HCT116 (cell line): ENCODE measurements at regions not wholly inside any gene's neighbourhood (a gene's known extent, or its start where the extent isn't known, plus 50 kb on each side); places are given as distances from the start of the nearest gene placed in this dataset.

Experiments
- ATAC-seq: fragments of 200-7000 bp; cut with Tn5 transposase; 2 replicates; pipeline ENCODE4 v1.9.1; 2020; ENCODE audit warnings: mild to moderate bottlenecking, moderate library complexity
- BruUV-seq: library from RNA; stranded (reverse); fragments of 400-500 nt; replicated peaks from 2 replicates; lab custom pipeline; 2021; lab: Mats Ljungman, UMichigan
- CTCF ChIA-PET: fragments of 300-600 bp; sonication (Branson Sonifier 250); formaldehyde crosslinking; loops from one replicate; lab custom pipeline; 2021; ENCODE audit warnings: antibody characterized with exemption; lab: Charles Lee
- POLR2A ChIA-PET: fragments of 300-600, 350-600 bp; sonication (Branson Sonifier 250); formaldehyde crosslinking; loops from one replicate; lab custom pipeline; 2021; ENCODE audit warnings: antibody characterized with exemption; lab: Charles Lee
- RAD21 ChIA-PET, 2 experiments: fragments of 300-600 bp; sonication (Branson Sonifier 250); formaldehyde crosslinking; loops; one replicate each; lab custom pipeline; 2023; ENCODE audit warnings: low total read pairs in 2 of 2; ENCODE audit not compliant: uncharacterized antibody in 2 of 2, unreplicated experiment in 2 of 2, low non-redundant PET in 1 of 2; lab: Charles Lee
- DNase-seq: peaks from one replicate; pipeline ENCODE4 v3.0.0-alpha.2; 2010; ENCODE audit warnings: low read depth, low spot score
- H2AFZ ChIP-seq: fragments of 200-600 bp; shearing (Covaris generic), sonication (generic); 2 replicates; pipeline ENCODE4 v1.6.1; 2017; ENCODE audit warnings: low read depth, mixed run types, mixed read lengths, antibody characterized with exemption, low read length; ENCODE audit not compliant: poor library complexity, severe bottlenecking
- H3K27ac ChIP-seq: 2 replicates; pipeline ENCODE4 v1.5.1; 2012; ENCODE audit warnings: low read depth, low read length
- H3K27me3 ChIP-seq: fragments of 200-600 bp; sonication (generic); 2 replicates; pipeline ENCODE4 v1.6.1; 2016; ENCODE audit warnings: mixed run types, low read length, mixed read lengths; ENCODE audit not compliant: insufficient read depth
- H3K36me3 ChIP-seq, 2 experiments: fragments of 200-500 bp in 1 of 2; fragments of 200-600 bp in 1 of 2; sonication (Bioruptor generic) in 1 of 2; sonication (generic) in 1 of 2; 2 replicates each; pipeline versions ENCODE4 v1.5.1 to v1.6.1; 2014 to 2016; ENCODE audit warnings: low read length in 2 of 2, inconsistent platforms in 1 of 2, mixed read lengths in 1 of 2, mixed run types in 1 of 2; ENCODE audit not compliant: insufficient read depth in 2 of 2, control insufficient read depth in 1 of 2
- H3K4me1 ChIP-seq, 2 experiments: fragments of 200-600 bp in 1 of 2; sonication (generic) in 1 of 2; 2 replicates each; pipeline versions ENCODE4 v1.5.1 to v1.6.1; 2012 to 2017; ENCODE audit warnings: low read length in 2 of 2, inconsistent platforms in 1 of 2, mild to moderate bottlenecking in 1 of 2, mixed read lengths in 1 of 2, mixed run types in 1 of 2, moderate library complexity in 1 of 2; ENCODE audit not compliant: insufficient read depth in 2 of 2, control insufficient read depth in 1 of 2
- H3K4me2 ChIP-seq: fragments of 200-600 bp; sonication (generic); 2 replicates; pipeline ENCODE4 v1.6.1; 2017; ENCODE audit warnings: mixed run types, low read length, mixed read lengths
- H3K4me3 ChIP-seq, 2 experiments: fragments of 200-600 bp in 1 of 2; sonication (generic) in 1 of 2; replicated peaks in 1 of 2; 2 replicates each; pipeline ENCODE4 v1.5.1; 2011 to 2016; ENCODE audit warnings: low read length in 2 of 2, control low read depth in 1 of 2, low read depth in 1 of 2, mild to moderate bottlenecking in 1 of 2, mixed read lengths in 1 of 2, mixed run types in 1 of 2
- H3K79me2 ChIP-seq: fragments of 200-600 bp; sonication (generic); 2 replicates; pipeline ENCODE4 v1.6.1; 2017; ENCODE audit warnings: mild to moderate bottlenecking, mixed run types, low read length, moderate library complexity, mixed read lengths; ENCODE audit not compliant: insufficient read depth
- H3K9ac ChIP-seq: fragments of 200-600 bp; sonication (generic); 2 replicates; pipeline ENCODE4 v1.6.1; 2016; ENCODE audit warnings: low read length, mixed read lengths
- H3K9me2 ChIP-seq: fragments of 200-600 bp; sonication (generic), shearing (Covaris generic); 2 replicates; pipeline ENCODE4 v1.6.1; 2017; ENCODE audit warnings: mixed run types, mild to moderate bottlenecking, moderate library complexity; ENCODE audit not compliant: insufficient read depth
- H3K9me3 ChIP-seq, 2 experiments: fragments of 200-500 bp in 1 of 2; fragments of 200-600 bp in 1 of 2; sonication (Bioruptor generic) in 1 of 2; sonication (generic) in 1 of 2; 2 replicates each; pipeline ENCODE4 v1.6.1; 2014 to 2017; ENCODE audit warnings: low read length in 2 of 2, mixed read lengths in 2 of 2, inconsistent platforms in 1 of 2, low read depth in 1 of 2, mild to moderate bottlenecking in 1 of 2, mixed run types in 1 of 2, moderate library complexity in 1 of 2; ENCODE audit not compliant: control insufficient read depth in 1 of 2, insufficient read depth in 1 of 2
- H4K20me1 ChIP-seq: fragments of 200-600 bp; sonication (generic), shearing (Covaris generic); 2 replicates; pipeline ENCODE4 v1.6.1; 2017; ENCODE audit warnings: mixed run types, mild to moderate bottlenecking, moderate library complexity; ENCODE audit not compliant: insufficient read depth
- ATF3 ChIP-seq: IDR thresholded peaks from 2 replicates; pipeline ENCODE4 v1.6.1; 2012
- CBX3 ChIP-seq: IDR thresholded peaks from 2 replicates; pipeline ENCODE4 v1.6.1; 2012; ENCODE audit warnings: low read depth
- CEBPB ChIP-seq: IDR thresholded peaks from 2 replicates; pipeline ENCODE4 v1.6.1; 2012; ENCODE audit warnings: low read depth
- EGR1 ChIP-seq: IDR thresholded peaks from 2 replicates; pipeline ENCODE4 v1.6.1; 2012; ENCODE audit warnings: low read depth
- ELF1 ChIP-seq: IDR thresholded peaks from 2 replicates; pipeline ENCODE4 v1.6.1; 2012; ENCODE audit warnings: low read depth, borderline replicate concordance
- JUND ChIP-seq: IDR thresholded peaks from 2 replicates; pipeline ENCODE4 v1.6.1; 2012
- POLR2A ChIP-seq: IDR thresholded peaks from 2 replicates; pipeline ENCODE4 v1.7.0; 2011; ENCODE audit warnings: borderline replicate concordance; ENCODE audit not compliant: insufficient read depth, insufficient read length; ENCODE audit errors: extremely low read depth
- POLR2AphosphoS5 ChIP-seq: IDR thresholded peaks from 2 replicates; pipeline ENCODE4 v1.6.1; 2011; ENCODE audit warnings: mild to moderate bottlenecking, low read depth, low read length, moderate library complexity
- SIN3A ChIP-seq: IDR thresholded peaks from 2 replicates; pipeline ENCODE4 v1.6.1; 2012; ENCODE audit warnings: low read depth
- SP1 ChIP-seq: IDR thresholded peaks from 2 replicates; pipeline ENCODE4 v1.6.1; 2012; ENCODE audit warnings: low read depth
- TCF7L2 ChIP-seq: IDR thresholded peaks from 2 replicates; pipeline ENCODE4 v1.7.0; 2011; ENCODE audit warnings: borderline replicate concordance, inconsistent platforms; ENCODE audit not compliant: insufficient read depth, insufficient read length; ENCODE audit errors: extremely low read depth
- YY1 ChIP-seq: IDR thresholded peaks from 2 replicates; pipeline ENCODE4 v1.6.1; 2011; ENCODE audit warnings: low read length, low read depth, moderate library complexity, mild to moderate bottlenecking; ENCODE audit not compliant: insufficient replicate concordance; ENCODE audit errors: extremely low read depth
- ZFX ChIP-seq: fragments of 450-650 bp; IDR thresholded peaks from 2 replicates; pipeline ENCODE4 v1.6.1; 2017
- ZNF274 ChIP-seq: fragments of 200-500 bp; sonication (Bioruptor generic); IDR thresholded peaks from 2 replicates; pipeline ENCODE4 v1.6.1; 2014; ENCODE audit warnings: mild to moderate bottlenecking, low read depth, low read length, inconsistent platforms
- intact Hi-C: fragments of 100-400 bp; cut with micrococcal nuclease; formaldehyde crosslinking; loops from 2 replicates; pipeline ENCODE4 v1.10.0; 2022
- TF ChIP-seq, protein P1 (sequence below): IDR thresholded peaks from 2 replicates; pipeline ENCODE4 v1.6.1; 2011; ENCODE audit warnings: mild to moderate bottlenecking, low read length, moderate library complexity; ENCODE audit not compliant: insufficient replicate concordance; ENCODE audit errors: extremely low read depth
- TF ChIP-seq, protein P2 (sequence below): IDR thresholded peaks from 2 replicates; pipeline ENCODE4 v1.6.1; 2012; ENCODE audit warnings: low read depth

DNA sequence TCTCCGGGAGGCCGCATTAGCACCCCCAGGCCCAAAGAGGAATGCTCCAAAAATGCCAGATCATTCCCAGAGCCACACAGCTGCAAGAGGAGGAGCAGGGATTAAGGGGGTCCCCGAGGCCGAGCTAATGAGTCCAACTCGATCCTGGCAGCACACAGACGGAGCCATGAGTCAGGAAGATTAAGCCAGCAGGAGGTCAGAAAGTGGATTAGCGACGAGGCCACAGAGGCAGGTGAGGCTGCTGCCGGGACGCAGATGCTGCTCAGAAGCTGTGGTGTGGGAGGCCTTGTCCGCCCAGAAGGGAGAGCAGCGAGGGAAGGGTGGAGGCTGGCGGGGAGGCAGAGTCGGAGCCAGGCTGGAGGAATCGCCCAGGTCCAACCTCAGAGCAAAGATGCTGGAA lies 120.5 kb downstream of the SHANK2 start:
- no peak for DNase-seq
- H3K4me3 ChIP-seq = no peak overlapping the region
- H3K27ac ChIP-seq = no peak overlapping the region
- H3K79me2 ChIP-seq = no peaks in the 10 kb centered on the region
- H3K36me3 ChIP-seq = no peaks in the 10 kb centered on the region
- TF ChIP-seq POLR2A (no peak), YY1 (no peak), CBX3 (no peak), CEBPB (no peak), ZNF274 (no peak), ELF1 (no peak), SIN3A (no peak), EGR1 (no peak), JUND (no peak)
- TF ChIP-seq, protein P1, sequence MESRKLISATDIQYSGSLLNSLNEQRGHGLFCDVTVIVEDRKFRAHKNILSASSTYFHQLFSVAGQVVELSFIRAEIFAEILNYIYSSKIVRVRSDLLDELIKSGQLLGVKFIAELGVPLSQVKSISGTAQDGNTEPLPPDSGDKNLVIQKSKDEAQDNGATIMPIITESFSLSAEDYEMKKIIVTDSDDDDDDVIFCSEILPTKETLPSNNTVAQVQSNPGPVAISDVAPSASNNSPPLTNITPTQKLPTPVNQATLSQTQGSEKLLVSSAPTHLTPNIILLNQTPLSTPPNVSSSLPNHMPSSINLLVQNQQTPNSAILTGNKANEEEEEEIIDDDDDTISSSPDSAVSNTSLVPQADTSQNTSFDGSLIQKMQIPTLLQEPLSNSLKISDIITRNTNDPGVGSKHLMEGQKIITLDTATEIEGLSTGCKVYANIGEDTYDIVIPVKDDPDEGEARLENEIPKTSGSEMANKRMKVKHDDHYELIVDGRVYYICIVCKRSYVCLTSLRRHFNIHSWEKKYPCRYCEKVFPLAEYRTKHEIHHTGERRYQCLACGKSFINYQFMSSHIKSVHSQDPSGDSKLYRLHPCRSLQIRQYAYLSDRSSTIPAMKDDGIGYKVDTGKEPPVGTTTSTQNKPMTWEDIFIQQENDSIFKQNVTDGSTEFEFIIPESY = no peak
- no peaks in the 10 kb centered on the region for H3K4me1 ChIP-seq
- ChIA-PET RAD21 (no interaction called here), CTCF (no interaction called here), POLR2A (no interaction called here)
- H3K27me3 ChIP-seq = no peaks in the 10 kb centered on the region
- H3K9ac ChIP-seq = no peak overlapping the region
- H3K4me2 ChIP-seq = no peak overlapping the region
- H4K20me1 ChIP-seq = no peaks in the 10 kb centered on the region
- intact Hi-C loops = no loop called here
- no peak overlapping the region for H2AFZ ChIP-seq
- no peaks in the 10 kb centered on the region for H3K9me2 ChIP-seq
- H3K9me3 ChIP-seq = no peaks in the 10 kb centered on the region
- ATAC-seq = no peak
- no TSS peak for BruUV-seq

- no peaks in the 10 kb centered on the region for H3K9me2 ChIP-seq
- no peaks in the 10 kb centered on the region for H4K20me1 ChIP-seq
- H3K4me3 ChIP-seq = no peak overlapping the region
- H3K27ac ChIP-seq = no peak overlapping the region
- ChIA-PET POLR2A (no interaction called here), CTCF (no interaction called here), RAD21 (no interaction called here)
- no peak overlapping the region for H3K4me2 ChIP-seq
- H3K9ac ChIP-seq = no peak overlapping the region
- no peak overlapping the region for H2AFZ ChIP-seq
- intact Hi-C loops = no loop called here
- DNase-seq = no peak
- ATAC-seq = no peak
- no peaks in the 10 kb centered on the region for H3K79me2 ChIP-seq
- BruUV-seq = no TSS peak
- no peaks in the 10 kb centered on the region for H3K9me3 ChIP-seq
- H3K27me3 ChIP-seq = no peaks in the 10 kb centered on the region
- no peaks in the 10 kb centered on the region for H3K4me1 ChIP-seq
- no peaks in the 10 kb centered on the region for H3K36me3 ChIP-seq
- TF ChIP-seq POLR2AphosphoS5 (no peak), SP1 (no peak), YY1 (no peak), ZNF274 (no peak), TCF7L2 (no peak), ZFX (no peak), ATF3 (no peak)
- TF ChIP-seq, protein P2, sequence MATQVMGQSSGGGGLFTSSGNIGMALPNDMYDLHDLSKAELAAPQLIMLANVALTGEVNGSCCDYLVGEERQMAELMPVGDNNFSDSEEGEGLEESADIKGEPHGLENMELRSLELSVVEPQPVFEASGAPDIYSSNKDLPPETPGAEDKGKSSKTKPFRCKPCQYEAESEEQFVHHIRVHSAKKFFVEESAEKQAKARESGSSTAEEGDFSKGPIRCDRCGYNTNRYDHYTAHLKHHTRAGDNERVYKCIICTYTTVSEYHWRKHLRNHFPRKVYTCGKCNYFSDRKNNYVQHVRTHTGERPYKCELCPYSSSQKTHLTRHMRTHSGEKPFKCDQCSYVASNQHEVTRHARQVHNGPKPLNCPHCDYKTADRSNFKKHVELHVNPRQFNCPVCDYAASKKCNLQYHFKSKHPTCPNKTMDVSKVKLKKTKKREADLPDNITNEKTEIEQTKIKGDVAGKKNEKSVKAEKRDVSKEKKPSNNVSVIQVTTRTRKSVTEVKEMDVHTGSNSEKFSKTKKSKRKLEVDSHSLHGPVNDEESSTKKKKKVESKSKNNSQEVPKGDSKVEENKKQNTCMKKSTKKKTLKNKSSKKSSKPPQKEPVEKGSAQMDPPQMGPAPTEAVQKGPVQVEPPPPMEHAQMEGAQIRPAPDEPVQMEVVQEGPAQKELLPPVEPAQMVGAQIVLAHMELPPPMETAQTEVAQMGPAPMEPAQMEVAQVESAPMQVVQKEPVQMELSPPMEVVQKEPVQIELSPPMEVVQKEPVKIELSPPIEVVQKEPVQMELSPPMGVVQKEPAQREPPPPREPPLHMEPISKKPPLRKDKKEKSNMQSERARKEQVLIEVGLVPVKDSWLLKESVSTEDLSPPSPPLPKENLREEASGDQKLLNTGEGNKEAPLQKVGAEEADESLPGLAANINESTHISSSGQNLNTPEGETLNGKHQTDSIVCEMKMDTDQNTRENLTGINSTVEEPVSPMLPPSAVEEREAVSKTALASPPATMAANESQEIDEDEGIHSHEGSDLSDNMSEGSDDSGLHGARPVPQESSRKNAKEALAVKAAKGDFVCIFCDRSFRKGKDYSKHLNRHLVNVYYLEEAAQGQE = no peak
These were observed 122.3 kb downstream of the SHANK2 start for GRCh38 chr11:71130106-71130505.
